Testis (tissue), 2 donors: ENCODE measurements at regions not wholly inside any gene's neighbourhood (a gene's known extent, or its start where the extent isn't known, plus 50 kb on each side); places are given as distances from the start of the nearest gene placed in this dataset.
"Not testable (repeated sequence)": the region's sequence is repeated elsewhere in the genome, so short reads cannot be mapped to it uniquely, and the experiment has no call there.

Source experiments
- DNase-seq: peaks from one replicate; pipeline ENCODE4 v3.0.0-alpha.2; 2019
- H3K27ac ChIP-seq, 2 donors: fragments of 200-600 bp; sonication (generic); one replicate each; pipeline ENCODE4 v1.5.1; 2019
- H3K27me3 ChIP-seq: fragments of 200-600 bp; sonication (generic); one replicate; pipeline ENCODE4 v1.5.1; 2019
- H3K36me3 ChIP-seq: fragments of 200-600 bp; sonication (generic); one replicate; pipeline ENCODE4 v1.5.1; 2017; ENCODE audit warnings: low read depth; ENCODE audit errors: missing control alignments
- H3K4me1 ChIP-seq: fragments of 200-600 bp; sonication (generic); one replicate; pipeline ENCODE4 v1.5.1; 2019
- H3K4me3 ChIP-seq, 2 donors: fragments of 200-600 bp; sonication (generic); one replicate each; pipeline ENCODE4 v1.5.1; 2017 to 2019
- H3K9me3 ChIP-seq: fragments of 200-600 bp; sonication (generic); one replicate; pipeline ENCODE4 v1.5.1; 2017
- CTCF ChIP-seq, 3 experiments: fragments of 450-650 bp in 2 of 3; fragments of 200-600 bp in 1 of 3; sonication (generic) in 1 of 3; IDR thresholded peaks; one replicate each; pipeline ENCODE4 v1.5.1; 2016 to 2019; ENCODE audit warnings: antibody characterized with exemption in 3 of 3, mild to moderate bottlenecking in 2 of 3, moderate library complexity in 1 of 3
- POLR2A ChIP-seq: fragments of 450-650 bp; IDR thresholded peaks from one replicate; pipeline ENCODE4 v1.6.1; 2017; ENCODE audit warnings: antibody characterized with exemption, mild to moderate bottlenecking, moderate library complexity
- WGBS, 2 donors: methylation state at CpG; one replicate each; pipeline ENCODE4 v1.1.5; 2018; 5-methylcytosine and 5-hydroxymethylcytosine counted together
- intact Hi-C: fragments of 100-400 bp; cut with DNase I; formaldehyde crosslinking; loops from one replicate; pipeline ENCODE4 v1.15.1; 2023; ENCODE audit warnings: low total_unique reads

DNA sequence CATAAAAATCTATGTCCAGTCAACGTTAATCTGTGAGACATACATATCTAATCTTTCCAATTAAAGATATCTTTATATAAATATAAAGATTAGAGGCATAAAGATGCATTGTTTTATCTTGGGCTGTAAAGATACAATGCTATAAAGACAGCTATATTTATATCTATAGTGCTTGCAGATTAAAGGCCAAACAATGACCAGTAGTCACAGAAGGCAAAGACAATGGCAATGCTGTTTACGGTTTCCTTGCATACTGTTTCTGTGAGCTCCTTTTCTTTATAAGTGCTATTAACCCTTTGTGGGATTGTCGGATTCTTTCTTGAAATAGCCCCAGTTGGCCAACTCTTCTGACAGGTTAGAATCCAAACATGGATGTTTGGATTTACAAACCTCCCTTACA, 85.5 kb upstream of the SALL1 start:
- TF ChIP-seq POLR2A (no peak), CTCF (IDR thresholded peaks at IDR 0.05) (no peak)
- DNase-seq, result no peak
- H3K9me3 ChIP-seq, result no peaks in the 10 kb centered on the region
- no peak overlapping the region for H3K27ac ChIP-seq
- intact Hi-C loops, result no loop called here
- no peaks in the 10 kb centered on the region for H3K36me3 ChIP-seq
- H3K4me1 ChIP-seq, result no peaks in the 10 kb centered on the region
- no peak overlapping the region for H3K4me3 ChIP-seq
- H3K27me3 ChIP-seq, result no peaks in the 10 kb centered on the region
- WGBS, 2 donors, result 48 to 50% methylated on average over 3 of the region's 3 CpGs

DNA sequence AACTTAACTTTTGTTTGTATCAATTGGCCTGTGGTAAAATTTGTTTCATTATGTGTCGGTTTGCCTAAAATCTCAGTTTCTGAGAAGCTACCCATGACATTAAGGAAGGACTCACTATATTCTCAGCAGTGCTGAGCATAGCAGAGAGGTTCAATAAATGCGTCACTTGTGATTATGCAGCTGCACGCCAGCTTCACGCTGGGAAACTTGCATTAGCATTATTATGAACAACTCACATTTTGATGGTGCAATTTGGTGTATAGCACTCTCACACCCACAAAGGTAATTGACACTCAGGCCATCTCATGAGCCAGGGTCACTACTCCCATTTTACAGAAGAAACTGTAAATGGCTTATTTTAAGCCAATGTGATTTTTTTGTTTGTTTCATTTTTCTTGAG, 80.6 kb upstream of the SALL1 start:
- H3K27me3 ChIP-seq, result no peaks in the 10 kb centered on the region
- H3K27ac ChIP-seq, result no peak overlapping the region
- intact Hi-C loops, result no loop called here
- no peaks in the 10 kb centered on the region for H3K4me1 ChIP-seq
- 84 to 86% methylated on average over 4 of the region's 4 CpGs for WGBS, 2 donors
- no peak for DNase-seq
- no peak for TF ChIP-seq CTCF (IDR thresholded peaks at IDR 0.05)
- TF ChIP-seq POLR2A, result no peak
- H3K9me3 ChIP-seq, result no peaks in the 10 kb centered on the region
- no peaks in the 10 kb centered on the region for H3K36me3 ChIP-seq
- H3K4me3 ChIP-seq, result no peak overlapping the region

DNA sequence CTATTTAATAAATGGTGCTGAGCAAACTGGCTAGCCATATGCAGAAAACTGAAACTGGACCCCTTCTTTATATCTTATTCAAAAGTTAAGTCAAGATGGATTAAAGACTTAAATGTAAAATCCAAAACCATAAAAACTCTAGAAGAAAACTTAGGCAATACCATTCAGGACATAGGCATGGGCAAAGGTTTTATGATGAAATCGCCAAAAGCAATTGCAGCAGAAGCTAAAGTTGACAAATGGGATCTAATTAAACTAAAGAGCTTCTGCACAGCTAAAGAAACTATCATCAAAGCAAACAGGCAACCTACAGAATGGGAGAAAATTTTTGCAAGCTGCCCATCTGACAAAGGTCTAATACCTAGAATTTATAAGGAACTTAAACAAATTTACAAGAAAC, 79.0 kb upstream of the SALL1 start:
- H3K4me3 ChIP-seq, H3K27ac ChIP-seq, DNase-seq, H3K27me3 ChIP-seq, H3K9me3 ChIP-seq, H3K36me3 ChIP-seq, intact Hi-C loops, H3K4me1 ChIP-seq: not testable (repeated sequence)
- WGBS, 2 donors, result 96 to 97% methylated on average over 1 of the region's 1 CpG

GRCh38 chr16:51228097-51228659, 77.1 kb upstream of the SALL1 start:
- Histone ChIP-seq H3K9me3 (no peaks in the 10 kb centered on the region), H3K4me3 (no peak overlapping the region), H3K27me3 (no peaks in the 10 kb centered on the region), H3K36me3 (no peaks in the 10 kb centered on the region), H3K27ac (no peak overlapping the region), H3K4me1 (no peaks in the 10 kb centered on the region)
- intact Hi-C loops, result no loop called here
- TF ChIP-seq POLR2A, result no peak
- no peak for TF ChIP-seq CTCF (IDR thresholded peaks at IDR 0.05)
- WGBS, 2 donors, result 74 to 77% methylated on average over 8 of the region's 8 CpGs
- DNase-seq, result no peak

DNA sequence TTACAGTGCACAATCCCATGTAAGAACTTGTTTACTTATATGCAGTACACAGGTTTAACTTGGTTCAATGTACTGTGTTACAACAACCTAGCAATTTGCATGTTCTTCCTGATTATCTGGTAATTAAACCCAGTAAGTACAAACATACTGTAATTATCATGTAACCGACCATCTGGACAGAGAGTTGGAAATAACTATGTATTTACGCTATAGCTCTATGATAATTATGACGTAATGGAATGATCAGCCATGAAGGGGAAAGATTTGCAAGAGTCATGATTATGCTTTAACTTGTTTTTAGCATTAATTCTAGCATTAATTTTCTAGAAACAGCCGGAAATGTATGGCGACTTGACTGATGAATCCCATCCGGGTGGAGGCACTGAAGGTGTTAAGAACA, 74.8 kb upstream of the SALL1 start:
- TF ChIP-seq POLR2A, result no peak
- no peak for TF ChIP-seq CTCF (IDR thresholded peaks at IDR 0.05)
- H3K4me1 ChIP-seq, result no peaks in the 10 kb centered on the region
- no peak for DNase-seq
- 70% methylated on average over 6 of the region's 6 CpGs for WGBS, 2 donors
- H3K27ac ChIP-seq, result no peak overlapping the region
- H3K4me3 ChIP-seq, result no peak overlapping the region
- intact Hi-C loops, result no loop called here
- no peaks in the 10 kb centered on the region for H3K36me3 ChIP-seq
- H3K27me3 ChIP-seq, result no peaks in the 10 kb centered on the region
- H3K9me3 ChIP-seq, result no peaks in the 10 kb centered on the region
